CD4-positive, alpha-beta T cell treated with Interferon gamma for 1 hour (primary cell): ENCODE measurements at regions not wholly inside any gene's neighbourhood (a gene's known extent, or its start where the extent isn't known, plus 50 kb on each side); places are given as distances from the start of the nearest gene placed in this dataset.

Experiments
- DNase-seq: peaks from one replicate; pipeline ENCODE4 v3.0.0-alpha.2; 2020

DNA sequence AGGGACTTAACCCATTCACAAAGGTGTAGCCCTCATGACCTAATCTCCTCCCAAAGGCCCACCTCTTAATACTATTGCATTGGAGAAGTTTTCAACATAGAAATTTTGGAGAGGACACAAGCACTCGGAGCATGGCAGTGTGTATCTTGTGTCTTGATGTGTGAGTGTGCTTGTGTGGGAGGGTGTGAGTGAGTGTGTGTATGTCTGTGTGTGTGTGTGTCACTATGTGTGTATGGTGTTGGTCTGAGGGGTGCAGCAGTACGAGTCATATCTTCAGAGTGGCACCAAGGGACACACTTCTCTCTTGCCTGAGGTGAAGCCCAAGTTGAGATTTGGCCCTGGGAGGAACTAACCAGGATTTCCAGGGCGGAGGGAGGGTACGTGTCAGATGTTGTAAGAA lies 73.7 kb downstream of the NAV1 start:
- DNase-seq = no peak

GRCh38 chr1:201614262-201615015 lies 75.5 kb downstream of the NAV1 start:
- no peak for DNase-seq

GRCh38 chr1:201617157-201617556 lies 78.2 kb downstream of the NAV1 start:
- DNase-seq = no peak

- DNase-seq = no peak
These were observed 79.5 kb downstream of the NAV1 start for GRCh38 chr1:201618389-201618788.

GRCh38 chr1:201618905-201619304 lies 80.0 kb downstream of the NAV1 start:
- no peak for DNase-seq

DNA sequence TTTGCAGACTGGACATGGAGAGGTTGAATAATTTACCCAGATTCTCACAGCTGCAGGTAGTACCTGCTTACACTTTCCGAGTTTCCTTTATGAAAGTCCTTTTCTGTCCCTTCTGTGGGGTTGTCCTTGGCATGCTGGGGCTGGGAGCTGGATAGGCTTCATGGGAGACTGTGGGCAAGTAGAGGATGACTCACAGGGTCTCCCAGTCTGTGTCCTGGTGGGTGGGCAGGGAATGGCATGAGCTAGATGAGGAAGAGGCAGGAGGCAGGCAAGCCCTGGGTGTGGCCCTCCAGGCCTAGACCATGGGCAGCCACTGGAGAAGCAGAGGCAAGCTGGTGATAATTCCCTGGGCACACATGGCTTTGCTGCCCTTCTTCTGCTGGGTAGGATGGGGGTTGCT lies 80.6 kb downstream of the NAV1 start:
- DNase-seq = no peak

DNA sequence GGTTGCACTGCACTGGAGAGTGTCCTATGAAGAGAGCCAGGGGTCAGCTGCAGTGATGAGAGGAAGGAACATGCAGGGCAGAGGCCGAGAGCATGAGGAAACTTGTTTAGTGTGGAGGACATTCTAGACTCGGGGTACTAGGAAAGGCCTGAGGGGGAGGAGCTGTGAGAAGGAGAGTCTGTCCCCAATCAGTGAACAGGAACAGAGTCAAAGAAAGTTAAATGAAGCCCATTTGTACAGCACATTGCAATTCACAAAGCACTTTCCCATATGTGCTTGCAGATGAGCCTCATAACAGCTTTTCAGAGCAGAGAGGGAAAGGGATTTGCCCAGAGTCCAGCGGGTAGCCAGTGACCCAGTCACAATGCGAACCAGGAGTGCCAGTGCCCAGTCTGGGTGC lies 83.4 kb downstream of the NAV1 start:
- DNase-seq = no peak

GRCh38 chr1:201622824-201623223 lies 83.9 kb downstream of the NAV1 start:
- DNase-seq = no peak

- DNase-seq = no peak
These were observed 85.9 kb downstream of the NAV1 start for GRCh38 chr1:201624741-201625225.

DNA sequence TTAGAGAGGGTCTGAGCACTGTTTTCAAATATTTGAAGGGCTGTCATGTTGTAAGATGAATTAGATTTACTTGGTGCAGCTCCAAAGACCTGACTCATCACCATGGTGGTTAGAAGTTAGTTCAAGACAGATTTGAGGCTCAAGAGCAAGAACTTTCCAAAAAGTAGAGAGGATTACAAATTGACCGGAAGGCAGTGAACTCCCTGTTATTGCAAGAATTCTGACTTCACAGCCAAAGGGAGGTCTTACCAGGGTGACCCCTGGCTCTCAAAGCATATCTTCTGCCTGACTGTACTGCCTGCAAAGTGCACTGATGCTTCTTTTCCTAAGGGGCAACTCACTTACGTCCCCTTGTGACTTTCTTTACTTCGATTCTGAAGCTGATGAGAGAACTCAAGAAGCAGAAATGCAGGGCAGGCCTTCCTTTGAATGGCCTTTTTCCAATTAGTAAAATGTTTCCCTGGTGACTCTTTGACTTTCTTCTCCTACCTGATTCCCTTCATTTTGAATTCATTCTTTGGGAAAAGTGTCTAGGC lies 86.4 kb downstream of the NAV1 start:
- DNase-seq = no peak

DNA sequence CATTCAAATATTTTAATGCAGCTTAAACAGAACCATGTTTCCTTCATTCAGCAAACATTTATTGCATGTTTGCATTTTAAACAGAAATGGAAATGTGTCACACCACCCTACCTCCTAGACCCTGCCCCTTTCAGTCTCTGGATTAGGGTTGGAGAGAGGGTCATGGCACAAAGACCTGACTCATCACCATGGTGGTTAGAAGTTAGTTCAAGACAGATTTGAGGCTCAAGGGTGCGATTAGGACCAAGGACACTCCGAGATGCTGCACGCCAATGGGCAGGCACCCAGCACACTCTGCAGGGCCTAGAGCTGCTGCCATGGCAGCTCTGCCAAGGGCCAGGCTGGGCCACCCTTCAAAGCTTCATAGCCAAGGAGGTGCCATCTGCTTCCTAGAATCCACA lies 86.9 kb downstream of the NAV1 start:
- DNase-seq = no peak

GRCh38 chr1:201626629-201627275 lies 87.8 kb downstream of the NAV1 start:
- no peak for DNase-seq

- DNase-seq = no peak
These were observed 89.6 kb downstream of the NAV1 start for GRCh38 chr1:201628490-201628889.

DNA sequence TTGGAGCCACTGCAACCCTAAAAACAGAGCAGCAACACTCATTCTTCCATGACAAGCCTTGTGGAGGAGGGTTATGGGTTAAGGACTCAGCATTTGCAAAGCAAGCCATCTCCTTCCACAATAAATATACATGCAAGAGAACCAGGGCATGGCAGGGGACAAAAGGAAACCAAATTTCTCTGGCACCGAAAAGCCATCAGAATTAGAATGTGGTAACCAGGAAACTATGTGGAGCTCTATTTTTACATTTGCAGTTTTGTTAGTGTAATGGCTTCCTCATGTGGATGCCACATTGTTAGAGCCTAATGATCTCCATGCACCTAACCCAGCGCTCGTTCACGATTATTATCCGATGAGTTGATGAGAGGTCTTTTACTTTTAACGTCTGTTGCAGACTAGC lies 91.7 kb downstream of the NAV1 start:
- DNase-seq = no peak

GRCh38 chr1:201631037-201631436 lies 92.1 kb downstream of the NAV1 start:
- DNase-seq = no peak

GRCh38 chr1:201632364-201632952 lies 93.5 kb downstream of the NAV1 start:
- no peak for DNase-seq

DNA sequence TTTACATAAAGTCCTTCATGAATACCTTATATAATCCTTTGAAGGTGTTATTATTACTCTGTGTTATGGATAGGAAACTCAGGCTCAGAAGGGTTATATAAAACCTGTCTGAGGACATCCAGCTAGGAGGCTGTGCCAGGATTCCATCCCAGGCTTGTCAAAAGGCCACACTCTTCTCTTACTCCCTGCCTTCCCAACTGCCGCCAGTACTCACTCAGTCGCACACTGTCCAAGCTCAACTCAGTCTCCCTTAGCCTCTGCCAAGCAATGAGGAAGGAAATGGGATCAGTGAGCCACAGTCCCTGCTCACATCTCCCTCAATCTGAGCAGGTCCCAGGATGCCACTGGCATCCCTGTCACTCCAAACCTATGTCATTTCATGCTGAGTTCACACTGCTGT lies 94.4 kb downstream of the NAV1 start:
- no peak for DNase-seq

DNA sequence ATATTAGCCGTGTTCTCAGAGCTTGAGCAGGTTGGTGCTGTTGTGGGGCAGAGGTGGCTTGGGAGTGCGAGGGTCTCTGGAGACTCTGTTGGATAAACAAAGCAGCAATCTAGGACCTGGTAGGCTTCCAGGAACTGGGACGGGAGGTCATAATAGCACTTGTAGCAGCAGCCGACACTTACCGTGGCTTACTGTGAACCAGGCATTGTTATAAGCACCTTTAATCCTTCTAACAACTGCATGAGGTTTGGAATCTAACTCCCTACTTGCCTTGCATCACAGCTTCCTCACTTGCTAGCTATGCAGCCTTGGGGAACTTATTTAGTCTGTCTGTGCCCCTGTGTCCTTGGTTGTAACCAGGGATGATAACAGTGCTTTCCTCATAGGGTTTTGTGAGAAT lies 94.9 kb downstream of the NAV1 start:
- no peak for DNase-seq

- DNase-seq = no peak
These were observed 95.3 kb downstream of the NAV1 start for GRCh38 chr1:201634261-201634660.

- no peak for DNase-seq
These were observed 97.2 kb downstream of the NAV1 start for GRCh38 chr1:201636097-201636496.

- no peak for DNase-seq
These were observed 97.6 kb downstream of the NAV1 start for GRCh38 chr1:201636510-201636971.

- DNase-seq = no peak
These were observed 98.6 kb downstream of the NAV1 start for GRCh38 chr1:201637282-201638079.

DNA sequence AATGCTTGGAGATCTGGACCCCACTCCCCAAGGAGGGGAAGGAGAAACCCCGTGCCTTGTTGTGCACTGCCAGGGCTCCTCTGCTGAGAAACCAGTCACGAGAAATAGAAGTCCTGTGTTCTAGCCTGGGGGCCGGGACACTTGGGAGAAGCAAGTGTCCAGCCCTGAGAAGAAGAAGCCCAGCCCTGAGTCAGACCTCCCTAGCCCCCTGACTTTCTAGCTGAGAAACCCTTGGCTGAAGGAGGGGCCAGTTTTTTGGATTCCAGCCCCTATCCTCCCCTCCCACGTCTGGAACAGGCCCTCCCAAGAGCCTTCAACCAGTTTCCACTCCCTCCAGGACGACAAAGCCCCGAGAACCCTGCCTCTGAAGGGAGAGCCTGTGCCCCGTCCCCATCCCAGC lies 100.5 kb downstream of the NAV1 start:
- DNase-seq = no peak
